ENCODE measurements at regions not wholly inside any gene's neighbourhood (a gene's known extent, or its start where the extent isn't known, plus 50 kb on each side); places are given as distances from the start of the nearest gene placed in this dataset.

DNA sequence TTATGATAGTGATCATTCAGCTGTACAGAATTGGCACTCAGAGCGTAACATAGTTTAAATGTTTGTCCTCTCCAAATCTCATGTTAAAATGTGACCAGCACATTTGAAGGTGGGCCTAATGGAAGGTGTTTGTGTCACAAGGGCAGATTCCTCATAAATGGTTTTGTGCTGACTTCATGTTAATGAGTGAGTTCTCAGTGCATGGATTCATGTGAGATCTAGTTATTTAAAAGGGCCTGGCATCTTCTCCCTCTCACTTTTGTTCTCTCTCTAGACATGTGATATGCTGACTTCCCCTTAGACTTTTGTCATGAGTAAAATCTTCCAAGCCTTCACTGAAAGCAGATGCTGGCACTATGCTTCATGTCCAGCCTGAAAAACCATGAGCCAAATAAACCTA is 452.4 kb upstream of the PTCHD4 start:
- no peak for TF ChIP-seq MTA3 (IDR thresholded peaks at IDR 0.05; ENCODE audit: borderline replicate concordance, low read length)
- no peak for TF ChIP-seq YBX1 (IDR thresholded peaks at IDR 0.05)
- TF ChIP-seq ZNF384 (IDR thresholded peaks at IDR 0.05; ENCODE audit: borderline replicate concordance, low read depth, low read length), result no peak
- TF ChIP-seq, protein P1, sequence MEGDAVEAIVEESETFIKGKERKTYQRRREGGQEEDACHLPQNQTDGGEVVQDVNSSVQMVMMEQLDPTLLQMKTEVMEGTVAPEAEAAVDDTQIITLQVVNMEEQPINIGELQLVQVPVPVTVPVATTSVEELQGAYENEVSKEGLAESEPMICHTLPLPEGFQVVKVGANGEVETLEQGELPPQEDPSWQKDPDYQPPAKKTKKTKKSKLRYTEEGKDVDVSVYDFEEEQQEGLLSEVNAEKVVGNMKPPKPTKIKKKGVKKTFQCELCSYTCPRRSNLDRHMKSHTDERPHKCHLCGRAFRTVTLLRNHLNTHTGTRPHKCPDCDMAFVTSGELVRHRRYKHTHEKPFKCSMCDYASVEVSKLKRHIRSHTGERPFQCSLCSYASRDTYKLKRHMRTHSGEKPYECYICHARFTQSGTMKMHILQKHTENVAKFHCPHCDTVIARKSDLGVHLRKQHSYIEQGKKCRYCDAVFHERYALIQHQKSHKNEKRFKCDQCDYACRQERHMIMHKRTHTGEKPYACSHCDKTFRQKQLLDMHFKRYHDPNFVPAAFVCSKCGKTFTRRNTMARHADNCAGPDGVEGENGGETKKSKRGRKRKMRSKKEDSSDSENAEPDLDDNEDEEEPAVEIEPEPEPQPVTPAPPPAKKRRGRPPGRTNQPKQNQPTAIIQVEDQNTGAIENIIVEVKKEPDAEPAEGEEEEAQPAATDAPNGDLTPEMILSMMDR (IDR thresholded peaks at IDR 0.05 in 2 of 3, conservative IDR thresholded peaks at IDR 0.05 in 1 of 3; ENCODE audit: control insufficient read depth in 2 of 3, extremely low read depth in 1 of 3, insufficient read depth in 1 of 3, low read depth in 3 of 3, low read length in 3 of 3), result no peak
- TF ChIP-seq SP1 (IDR thresholded peaks at IDR 0.05; ENCODE audit: low read depth, low read length), result no peak
- TF ChIP-seq, protein P2, sequence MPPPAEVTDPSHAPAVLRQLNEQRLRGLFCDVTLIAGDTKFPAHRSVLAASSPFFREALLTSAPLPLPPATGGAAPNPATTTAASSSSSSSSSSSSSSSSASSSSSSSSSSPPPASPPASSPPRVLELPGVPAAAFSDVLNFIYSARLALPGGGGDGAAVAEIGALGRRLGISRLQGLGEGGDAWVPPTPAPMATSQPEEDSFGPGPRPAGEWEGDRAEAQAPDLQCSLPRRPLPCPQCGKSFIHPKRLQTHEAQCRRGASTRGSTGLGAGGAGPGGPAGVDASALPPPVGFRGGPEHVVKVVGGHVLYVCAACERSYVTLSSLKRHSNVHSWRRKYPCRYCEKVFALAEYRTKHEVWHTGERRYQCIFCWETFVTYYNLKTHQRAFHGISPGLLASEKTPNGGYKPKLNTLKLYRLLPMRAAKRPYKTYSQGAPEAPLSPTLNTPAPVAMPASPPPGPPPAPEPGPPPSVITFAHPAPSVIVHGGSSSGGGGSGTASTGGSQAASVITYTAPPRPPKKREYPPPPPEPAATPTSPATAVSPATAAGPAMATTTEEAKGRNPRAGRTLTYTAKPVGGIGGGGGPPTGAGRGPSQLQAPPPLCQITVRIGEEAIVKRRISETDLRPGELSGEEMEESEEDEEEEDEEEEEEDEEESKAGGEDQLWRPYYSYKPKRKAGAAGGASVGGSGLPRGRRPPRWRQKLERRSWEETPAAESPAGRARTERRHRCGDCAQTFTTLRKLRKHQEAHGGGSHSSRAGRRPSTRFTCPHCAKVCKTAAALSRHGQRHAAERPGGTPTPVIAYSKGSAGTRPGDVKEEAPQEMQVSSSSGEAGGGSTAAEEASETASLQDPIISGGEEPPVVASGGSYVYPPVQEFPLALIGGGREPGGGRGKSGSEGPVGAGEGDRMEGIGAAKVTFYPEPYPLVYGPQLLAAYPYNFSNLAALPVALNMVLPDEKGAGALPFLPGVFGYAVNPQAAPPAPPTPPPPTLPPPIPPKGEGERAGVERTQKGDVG (CRISPR knock-in tag; IDR thresholded peaks at IDR 0.05), result no peak
- no peak for TF ChIP-seq NRF1 (conservative IDR thresholded peaks at IDR 0.05; ENCODE audit: low read depth, low read length)
- no peak for TF ChIP-seq POLR2AphosphoS5 (IDR thresholded peaks at IDR 0.05; ENCODE audit: low read length)
- no peak for TF ChIP-seq POLR2A (IDR thresholded peaks at IDR 0.05; ENCODE audit: low read depth, low read length)
- no peak for TF ChIP-seq JUND (IDR thresholded peaks at IDR 0.05; ENCODE audit: low read depth, low read length)
- TF ChIP-seq TARDBP (IDR thresholded peaks at IDR 0.05; ENCODE audit: borderline replicate concordance), result no peak
- TF ChIP-seq RCOR1 (conservative IDR thresholded peaks at IDR 0.05; ENCODE audit: low read depth, low read length), result no peak
- no peak for TF ChIP-seq EZH2 (IDR thresholded peaks at IDR 0.05; ENCODE audit: borderline replicate concordance, control insufficient read depth, low read depth, low read length)
- no peak for TF ChIP-seq EP300 (IDR thresholded peaks at IDR 0.05; ENCODE audit: borderline replicate concordance in 1 of 2, control insufficient read depth in 1 of 2, low read depth in 2 of 2, low read length in 2 of 2)

All from GM12878 (cell line).